Gastroesophageal sphincter (tissue), 3 donors: ENCODE measurements at regions not wholly inside any gene's neighbourhood (a gene's known extent, or its start where the extent isn't known, plus 50 kb on each side); places are given as distances from the start of the nearest gene placed in this dataset.

ENCODE experiments used
- EP300 ChIP-seq: sonication (generic); formaldehyde crosslinking; IDR thresholded peaks from one replicate; pipeline ENCODE4 v1.6.1; 2017; ENCODE audit warnings: antibody characterized with exemption, mild to moderate bottlenecking
- TF ChIP-seq, protein P1 (sequence below), 4 experiments: fragments of 200-600 bp in 2 of 4; fragments of 450-650 bp in 2 of 4; sonication (generic) in 1 of 4; IDR thresholded peaks; one replicate each; pipeline ENCODE4 v1.5.1; 2017 to 2019; ENCODE audit warnings: antibody characterized with exemption in 4 of 4, mild to moderate bottlenecking in 2 of 4, moderate library complexity in 2 of 4

DNA sequence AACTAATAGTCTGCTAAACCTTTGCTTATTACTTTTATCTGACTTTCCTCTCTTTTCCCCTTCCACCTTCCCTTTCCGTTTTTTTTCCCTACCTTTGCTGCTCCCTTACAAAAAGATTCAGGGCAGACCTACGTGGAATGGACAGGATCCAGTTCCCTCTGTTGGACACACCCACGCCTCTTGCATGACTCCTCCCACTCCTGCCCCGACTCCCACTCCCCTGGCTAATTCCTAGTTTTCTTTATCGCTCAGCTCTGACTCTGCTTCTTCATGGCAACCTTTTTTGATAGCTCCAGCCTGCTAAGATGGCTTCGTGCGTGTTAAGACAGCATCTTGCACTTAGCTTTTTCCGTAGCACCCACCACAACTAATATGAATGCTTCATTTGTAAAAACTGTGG is 715.6 kb upstream of the NRSN1 start:
- TF ChIP-seq, protein P1, sequence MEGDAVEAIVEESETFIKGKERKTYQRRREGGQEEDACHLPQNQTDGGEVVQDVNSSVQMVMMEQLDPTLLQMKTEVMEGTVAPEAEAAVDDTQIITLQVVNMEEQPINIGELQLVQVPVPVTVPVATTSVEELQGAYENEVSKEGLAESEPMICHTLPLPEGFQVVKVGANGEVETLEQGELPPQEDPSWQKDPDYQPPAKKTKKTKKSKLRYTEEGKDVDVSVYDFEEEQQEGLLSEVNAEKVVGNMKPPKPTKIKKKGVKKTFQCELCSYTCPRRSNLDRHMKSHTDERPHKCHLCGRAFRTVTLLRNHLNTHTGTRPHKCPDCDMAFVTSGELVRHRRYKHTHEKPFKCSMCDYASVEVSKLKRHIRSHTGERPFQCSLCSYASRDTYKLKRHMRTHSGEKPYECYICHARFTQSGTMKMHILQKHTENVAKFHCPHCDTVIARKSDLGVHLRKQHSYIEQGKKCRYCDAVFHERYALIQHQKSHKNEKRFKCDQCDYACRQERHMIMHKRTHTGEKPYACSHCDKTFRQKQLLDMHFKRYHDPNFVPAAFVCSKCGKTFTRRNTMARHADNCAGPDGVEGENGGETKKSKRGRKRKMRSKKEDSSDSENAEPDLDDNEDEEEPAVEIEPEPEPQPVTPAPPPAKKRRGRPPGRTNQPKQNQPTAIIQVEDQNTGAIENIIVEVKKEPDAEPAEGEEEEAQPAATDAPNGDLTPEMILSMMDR (IDR thresholded peaks at IDR 0.05): no peak
- TF ChIP-seq EP300: no peak
